H9 (cell line): ENCODE measurements at regions not wholly inside any gene's neighbourhood (a gene's known extent, or its start where the extent isn't known, plus 50 kb on each side); places are given as distances from the start of the nearest gene placed in this dataset.

Experiments
- DNase-seq: peaks from one replicate; pipeline ENCODE4 v3.0.0-alpha.2; 2017
- H2AFZ ChIP-seq: one replicate; pipeline ENCODE4 v1.6.1; 2013; ENCODE audit warnings: mild to moderate bottlenecking, low read length, control low read depth, moderate library complexity
- H2AK5ac ChIP-seq: 2 replicates; pipeline ENCODE4 v1.6.1; 2013; ENCODE audit warnings: low read length, control low read depth, mixed read lengths; ENCODE audit not compliant: insufficient read length
- H2BK120ac ChIP-seq: one replicate; pipeline ENCODE4 v1.6.1; 2013; ENCODE audit warnings: low read depth, mild to moderate bottlenecking, low read length, control low read depth, inconsistent platforms; ENCODE audit not compliant: poor library complexity, severe bottlenecking
- H2BK12ac ChIP-seq: 2 replicates; pipeline ENCODE4 v1.6.1; 2013; ENCODE audit warnings: low read length, control low read depth, mixed read lengths, low read depth; ENCODE audit not compliant: insufficient read length
- H2BK15ac ChIP-seq: 2 replicates; pipeline ENCODE4 v1.6.1; 2013; ENCODE audit warnings: low read depth, low read length, control low read depth
- H2BK20ac ChIP-seq: one replicate; pipeline ENCODE4 v1.6.1; 2013; ENCODE audit warnings: low read depth, mild to moderate bottlenecking, low read length, control low read depth, inconsistent platforms; ENCODE audit not compliant: poor library complexity, severe bottlenecking
- H2BK5ac ChIP-seq: 2 replicates; pipeline ENCODE4 v1.6.1; 2013; ENCODE audit warnings: low read length, control low read depth, mixed read lengths; ENCODE audit not compliant: insufficient read length
- H3K14ac ChIP-seq: 2 replicates; pipeline ENCODE4 v1.6.1; 2013; ENCODE audit warnings: low read length, control low read depth; ENCODE audit not compliant: insufficient read depth
- H3K18ac ChIP-seq: 2 replicates; pipeline ENCODE4 v1.6.1; 2013; ENCODE audit warnings: low read depth, mild to moderate bottlenecking, mixed read lengths, low read length, control low read depth; ENCODE audit not compliant: insufficient read length
- H3K23ac ChIP-seq: 2 replicates; pipeline ENCODE4 v1.6.1; 2013; ENCODE audit warnings: low read length, control low read depth, mixed read lengths, low read depth; ENCODE audit not compliant: insufficient read length
- H3K23me2 ChIP-seq: 2 replicates; pipeline ENCODE4 v1.6.1; 2013; ENCODE audit warnings: low read depth, mild to moderate bottlenecking, mixed read lengths, low read length, control low read depth; ENCODE audit not compliant: insufficient read length, poor library complexity, severe bottlenecking
- H3K27ac ChIP-seq: 2 replicates; pipeline ENCODE4 v1.5.1; 2013; ENCODE audit warnings: low read length, control low read depth, mixed read lengths, low read depth; ENCODE audit not compliant: insufficient read length
- H3K27me3 ChIP-seq: 2 replicates; pipeline ENCODE4 v1.6.1; 2013; ENCODE audit warnings: low read length, control low read depth, inconsistent platforms; ENCODE audit not compliant: insufficient read depth
- H3K4ac ChIP-seq: 2 replicates; pipeline ENCODE4 v1.6.1; 2013; ENCODE audit warnings: low read depth, mild to moderate bottlenecking, control low read depth, inconsistent platforms, low read length, moderate library complexity
- H3K4me1 ChIP-seq: 2 replicates; pipeline ENCODE4 v1.6.1; 2013; ENCODE audit warnings: low read length, control low read depth, inconsistent platforms; ENCODE audit not compliant: insufficient read depth
- H3K4me2 ChIP-seq: 2 replicates; pipeline ENCODE4 v1.6.1; 2013; ENCODE audit warnings: low read length, control low read depth, mixed read lengths; ENCODE audit not compliant: insufficient read length, insufficient read depth
- H3K56ac ChIP-seq: 2 replicates; pipeline ENCODE4 v1.6.1; 2013; ENCODE audit warnings: low read depth, mild to moderate bottlenecking, mixed read lengths, low read length, control low read depth; ENCODE audit not compliant: insufficient read length
- H3K79me1 ChIP-seq: 2 replicates; pipeline ENCODE4 v1.6.1; 2013; ENCODE audit warnings: low read depth, mild to moderate bottlenecking, moderate library complexity, low read length, control low read depth, inconsistent platforms; ENCODE audit not compliant: insufficient read depth, poor library complexity, severe bottlenecking
- H3K79me2 ChIP-seq: 2 replicates; pipeline ENCODE4 v1.6.1; 2013; ENCODE audit warnings: low read length, control low read depth, inconsistent platforms; ENCODE audit not compliant: insufficient read depth
- H3K9ac ChIP-seq: 2 replicates; pipeline ENCODE4 v1.6.1; 2013; ENCODE audit warnings: low read length, control low read depth, mixed read lengths; ENCODE audit not compliant: insufficient read length; ENCODE audit errors: extremely low read depth
- H3K9me3 ChIP-seq: one replicate; pipeline ENCODE4 v1.6.1; 2013; ENCODE audit warnings: low read depth, low read length, inconsistent platforms; ENCODE audit not compliant: control insufficient read depth
- H3T11ph ChIP-seq: one replicate; pipeline ENCODE4 v1.6.1; 2013; ENCODE audit warnings: mild to moderate bottlenecking, low read length, control low read depth, inconsistent platforms
- H4K20me1 ChIP-seq: one replicate; pipeline ENCODE4 v1.6.1; 2013; ENCODE audit not compliant: control insufficient read depth, insufficient read length, insufficient read depth
- H4K5ac ChIP-seq: 2 replicates; pipeline ENCODE4 v1.6.1; 2013; ENCODE audit warnings: low read depth, mild to moderate bottlenecking, mixed read lengths, low read length, control low read depth; ENCODE audit not compliant: insufficient read length
- H4K8ac ChIP-seq: replicated peaks from 2 replicates; pipeline ENCODE4 v1.6.1; 2013; ENCODE audit warnings: low read length, control low read depth, mixed read lengths, low read depth; ENCODE audit not compliant: insufficient read length
- H4K91ac ChIP-seq: 2 replicates; pipeline ENCODE4 v1.6.1; 2013; ENCODE audit warnings: low read depth, mild to moderate bottlenecking, moderate library complexity, mixed read lengths, low read length, control low read depth; ENCODE audit not compliant: insufficient read length
- H3K27ac Mint-ChIP-seq, 3 experiments: 2 replicates in 2 of 3; 3 replicates in 1 of 3; pipeline ENCODE4 v1.8.0; 2020 to 2021; ENCODE audit warnings: mixed read lengths in 3 of 3, mild to moderate bottlenecking in 1 of 3, moderate library complexity in 1 of 3
- H3K27me3 Mint-ChIP-seq: 2 replicates; pipeline ENCODE4 v1.8.0; 2021; ENCODE audit warnings: low read depth, mild to moderate bottlenecking, moderate library complexity, mixed read lengths
- H3K36me3 Mint-ChIP-seq, 3 experiments: 2 replicates in 2 of 3; 3 replicates in 1 of 3; pipeline ENCODE4 v1.8.0; 2020 to 2021; ENCODE audit warnings: low read depth in 3 of 3, mixed read lengths in 3 of 3; ENCODE audit not compliant: insufficient read depth in 1 of 3
- H3K4me1 Mint-ChIP-seq, 2 experiments: 2 replicates each; pipeline ENCODE4 v1.8.0; 2020; ENCODE audit warnings: mixed read lengths in 2 of 2
- H3K4me3 Mint-ChIP-seq, 2 experiments: 2 replicates in 1 of 2; 3 replicates in 1 of 2; pipeline ENCODE4 v1.8.0; 2020 to 2021; ENCODE audit warnings: mild to moderate bottlenecking in 2 of 2, mixed read lengths in 2 of 2, moderate library complexity in 1 of 2
- H3K9me3 Mint-ChIP-seq, 2 experiments: 2 replicates in 1 of 2; 3 replicates in 1 of 2; pipeline ENCODE4 v1.8.0; 2020; ENCODE audit warnings: mild to moderate bottlenecking in 2 of 2, mixed read lengths in 2 of 2, moderate library complexity in 1 of 2
- WGBS: extraction: QIAGEN DNeasy Blood & Tissue Kit; methylation state at CpG from one replicate; pipeline ENCODE4 v1.1.7; 2013; ENCODE audit warnings: missing lambda C conversion rate, low lambda C conversion rate, mixed read lengths; ENCODE audit not compliant: insufficient read length; ENCODE audit errors: extremely low coverage; 5-methylcytosine and 5-hydroxymethylcytosine counted together
- TF ChIP-seq, protein P1 (sequence below): fragments of 200-600 bp; sonication (generic); conservative IDR thresholded peaks from 3 replicates; pipeline ENCODE4 v1.8.0; 2021; ENCODE audit warnings: antibody characterized with exemption, mild to moderate bottlenecking

DNA sequence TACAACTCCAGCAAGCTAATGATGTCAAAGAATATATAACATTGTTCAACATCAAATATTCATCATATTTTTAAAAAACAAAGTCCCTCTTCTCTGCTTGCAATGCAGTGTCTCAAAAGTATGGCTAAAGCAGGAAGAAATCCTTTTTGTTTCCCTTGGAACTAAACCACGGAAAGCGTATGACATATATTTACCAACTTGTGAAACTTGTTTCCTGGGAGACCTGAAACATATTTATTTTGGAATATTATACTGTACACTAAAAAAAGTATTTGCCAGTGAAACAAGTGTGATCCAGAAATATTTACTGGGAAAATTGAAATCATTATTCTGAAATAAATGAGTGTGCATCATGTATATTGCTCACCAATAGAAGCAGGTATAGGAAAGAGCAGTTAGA, 156.0 kb upstream of the ANKRD50 start:
- no peak overlapping the region for H2BK120ac ChIP-seq
- no peak overlapping the region for H4K5ac ChIP-seq
- Mint-ChIP-seq H3K4me1 (peaks cover 11 to 14% of the 10 kb centered on the region in 2 experiments), H3K9me3 (no peaks in the 10 kb centered on the region), H3K27ac (no peak overlapping the region), H3K36me3 (peaks cover 0 to 3% (median 2%) of the 10 kb centered on the region in 3 experiments; a peak in 3 of 7 replicates), H3K4me3 (no peak overlapping the region), H3K27me3 (no peaks in the 10 kb centered on the region)
- no peak overlapping the region for H3K9ac ChIP-seq
- no peak overlapping the region for H3K23ac ChIP-seq
- no peak overlapping the region for H3K27ac ChIP-seq
- H3K18ac ChIP-seq = no peak overlapping the region
- TF ChIP-seq, protein P1, sequence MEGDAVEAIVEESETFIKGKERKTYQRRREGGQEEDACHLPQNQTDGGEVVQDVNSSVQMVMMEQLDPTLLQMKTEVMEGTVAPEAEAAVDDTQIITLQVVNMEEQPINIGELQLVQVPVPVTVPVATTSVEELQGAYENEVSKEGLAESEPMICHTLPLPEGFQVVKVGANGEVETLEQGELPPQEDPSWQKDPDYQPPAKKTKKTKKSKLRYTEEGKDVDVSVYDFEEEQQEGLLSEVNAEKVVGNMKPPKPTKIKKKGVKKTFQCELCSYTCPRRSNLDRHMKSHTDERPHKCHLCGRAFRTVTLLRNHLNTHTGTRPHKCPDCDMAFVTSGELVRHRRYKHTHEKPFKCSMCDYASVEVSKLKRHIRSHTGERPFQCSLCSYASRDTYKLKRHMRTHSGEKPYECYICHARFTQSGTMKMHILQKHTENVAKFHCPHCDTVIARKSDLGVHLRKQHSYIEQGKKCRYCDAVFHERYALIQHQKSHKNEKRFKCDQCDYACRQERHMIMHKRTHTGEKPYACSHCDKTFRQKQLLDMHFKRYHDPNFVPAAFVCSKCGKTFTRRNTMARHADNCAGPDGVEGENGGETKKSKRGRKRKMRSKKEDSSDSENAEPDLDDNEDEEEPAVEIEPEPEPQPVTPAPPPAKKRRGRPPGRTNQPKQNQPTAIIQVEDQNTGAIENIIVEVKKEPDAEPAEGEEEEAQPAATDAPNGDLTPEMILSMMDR = no peak
- no peaks in the 10 kb centered on the region for H4K20me1 ChIP-seq
- no peaks in the 10 kb centered on the region for H3K79me1 ChIP-seq
- H3T11ph ChIP-seq = no peak overlapping the region
- H2BK20ac ChIP-seq = no peak overlapping the region
- no peak overlapping the region for H3K4ac ChIP-seq
- H2AK5ac ChIP-seq = no peak overlapping the region
- H3K79me2 ChIP-seq = no peaks in the 10 kb centered on the region
- no CpG with 5 or more reads among the region's 2 CpGs for WGBS
- H4K91ac ChIP-seq = no peak overlapping the region
- DNase-seq = no peak
- H3K9me3 ChIP-seq = no peaks in the 10 kb centered on the region
- no peaks in the 10 kb centered on the region for H3K4me1 ChIP-seq
- no peak overlapping the region for H2BK15ac ChIP-seq
- H2AFZ ChIP-seq = no peak overlapping the region
- H3K56ac ChIP-seq = no peak overlapping the region
- no peak overlapping the region for H4K8ac ChIP-seq
- no peaks in the 10 kb centered on the region for H3K27me3 ChIP-seq
- H2BK5ac ChIP-seq = no peak overlapping the region
- no peaks in the 10 kb centered on the region for H3K23me2 ChIP-seq
- H3K4me2 ChIP-seq = no peak overlapping the region
- H2BK12ac ChIP-seq = no peak overlapping the region
- H3K14ac ChIP-seq = no peak overlapping the region
